HG02885 (cell line): ENCODE measurements at regions not wholly inside any gene's neighbourhood (a gene's known extent, or its start where the extent isn't known, plus 50 kb on each side); places are given as distances from the start of the nearest gene placed in this dataset.

ENCODE experiments used
- ATAC-seq: cut with Tn5 transposase; IDR thresholded peaks from one replicate; pipeline ENCODE4 v1.9.1; 2021; ENCODE audit warnings: mild to moderate bottlenecking; ENCODE audit not compliant: unreplicated experiment, poor library complexity

DNA sequence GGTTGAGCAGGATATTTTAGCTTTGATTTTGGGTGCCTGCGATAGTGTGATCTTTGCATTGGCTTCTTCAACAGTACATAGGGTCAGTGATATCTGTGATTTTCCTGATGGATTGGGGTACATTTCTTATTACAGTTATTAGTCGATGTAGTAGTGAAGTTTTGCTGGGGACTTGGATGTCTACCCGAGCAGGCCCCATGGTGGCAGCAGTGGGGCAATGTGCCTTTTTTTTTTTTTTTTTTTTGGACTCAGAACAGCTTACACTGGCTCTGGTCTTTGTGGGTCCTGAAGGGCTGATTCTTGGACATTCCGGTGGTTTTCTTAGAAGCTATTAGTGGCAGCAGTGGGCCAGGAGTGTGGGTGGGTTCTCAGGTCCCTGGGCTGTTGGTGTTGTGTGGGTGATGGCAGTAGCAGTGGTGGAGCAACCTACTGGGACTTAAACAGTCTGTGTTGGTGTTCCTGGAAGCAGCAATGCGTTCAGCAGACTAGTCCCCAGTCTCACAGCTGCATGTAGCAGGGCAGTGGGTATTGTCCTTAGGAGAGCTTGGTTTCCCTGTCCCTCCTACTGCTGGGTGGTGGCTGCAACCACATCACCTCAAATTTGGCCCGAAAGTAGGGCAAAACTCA is 53.7 kb upstream of the SLC4A10 start:
- peak; percentile 63 for ATAC-seq

DNA sequence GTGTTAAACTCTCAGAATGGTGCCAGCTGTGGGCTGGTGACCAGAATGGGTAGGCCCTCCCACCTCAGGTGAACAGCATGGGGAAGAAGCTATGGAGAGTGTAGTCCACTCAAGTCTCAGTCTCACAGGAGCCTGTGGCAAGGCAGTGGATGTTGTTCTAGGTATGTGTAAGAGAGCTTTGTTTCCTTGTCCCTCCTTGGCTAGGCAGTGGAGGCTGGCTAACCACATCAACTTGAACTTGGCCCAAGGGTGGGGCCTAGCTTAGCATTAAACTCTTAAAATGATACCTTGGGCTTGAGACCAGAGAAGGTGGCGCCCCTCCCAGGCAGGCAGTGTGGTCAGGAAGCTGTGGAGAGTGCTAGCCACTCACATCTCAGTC is 53.2 kb upstream of the SLC4A10 start:
- ATAC-seq, result peak; percentile 40
